NCI-H2107 treated with DMSO at 0.1 percent for 48 hours (cell line): ENCODE measurements at regions not wholly inside any gene's neighbourhood (a gene's known extent, or its start where the extent isn't known, plus 50 kb on each side); places are given as distances from the start of the nearest gene placed in this dataset.
A peak's percentile ranks its signal among the peaks of the same experiment; 100 is the strongest.
"Not testable (repeated sequence)": the region's sequence is repeated elsewhere in the genome, so short reads cannot be mapped to it uniquely, and the experiment has no call there.

ENCODE experiments used
- DNase-seq: peaks from one replicate; lab custom pipeline; 2025; ENCODE audit not compliant: unreplicated experiment; lab: John Stamatoyannopoulos, UW

DNA sequence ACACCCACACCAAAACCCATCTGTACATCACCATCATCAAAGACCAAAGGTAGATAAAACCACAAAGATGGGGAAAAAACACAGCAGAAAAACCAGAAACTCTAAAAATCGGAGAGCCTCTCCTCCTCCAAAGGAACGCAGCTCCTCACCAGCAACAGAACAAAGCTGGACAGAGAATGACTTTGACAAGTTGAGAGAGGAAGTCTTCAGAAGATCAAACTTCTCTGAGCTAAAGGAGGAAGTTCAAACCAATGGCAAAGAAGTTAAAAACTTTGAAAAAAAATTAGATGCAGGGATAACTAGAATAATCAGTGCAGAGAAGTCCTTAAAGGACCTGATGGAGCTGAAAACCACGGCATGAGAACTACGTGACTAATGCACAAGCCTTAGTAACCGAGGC lies 247.5 kb upstream of the ERBB4 start:
- DNase-seq: not testable (repeated sequence)

DNA sequence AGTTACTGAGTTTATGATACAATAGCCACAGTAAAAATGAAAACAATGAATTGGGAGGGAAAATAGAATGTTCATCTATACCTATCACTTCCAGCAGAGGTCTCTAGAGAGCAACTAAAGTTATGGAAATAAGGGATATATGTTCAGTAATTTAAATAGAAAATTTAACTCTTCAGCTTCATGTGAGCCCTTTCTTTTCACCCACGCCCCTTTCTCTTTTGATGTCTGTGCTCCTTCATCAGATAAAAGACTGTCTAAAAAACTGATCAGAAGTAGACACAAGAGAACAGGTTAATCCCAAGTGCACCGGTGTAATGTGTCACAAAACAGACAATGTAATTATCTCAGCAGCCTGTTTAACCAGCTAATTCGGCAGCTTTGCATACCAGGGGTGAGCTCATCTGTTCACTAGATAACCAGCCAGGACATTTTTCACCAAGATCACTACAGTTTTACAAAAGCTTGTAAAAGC lies 238.5 kb upstream of the ERBB4 start:
- peak; percentile 14 for DNase-seq

DNA sequence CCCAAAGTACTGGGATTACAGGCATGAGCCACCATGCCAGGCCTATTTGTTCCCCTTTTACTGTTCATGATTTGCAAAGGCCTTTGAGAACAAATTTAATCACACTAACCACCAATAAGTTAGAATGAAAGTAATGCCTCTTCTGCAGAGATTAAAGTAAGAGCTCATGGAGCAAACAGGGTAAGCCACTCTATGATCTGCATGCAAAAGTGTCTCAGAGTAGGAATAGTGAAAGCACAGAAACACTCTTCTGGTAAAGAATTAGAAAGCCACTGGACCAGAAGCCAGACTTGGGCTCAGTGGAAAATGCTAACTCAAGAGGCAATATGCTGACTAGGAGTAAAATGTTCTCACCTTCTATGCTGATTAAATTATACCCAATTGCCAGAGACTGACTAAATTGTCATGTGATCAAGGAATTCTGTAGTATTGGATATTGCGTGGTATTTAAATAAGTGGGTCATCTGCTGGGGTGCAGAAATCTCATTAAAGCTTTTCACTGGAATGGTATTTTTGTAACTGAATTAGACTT lies 235.3 kb upstream of the ERBB4 start:
- DNase-seq: no peak

DNA sequence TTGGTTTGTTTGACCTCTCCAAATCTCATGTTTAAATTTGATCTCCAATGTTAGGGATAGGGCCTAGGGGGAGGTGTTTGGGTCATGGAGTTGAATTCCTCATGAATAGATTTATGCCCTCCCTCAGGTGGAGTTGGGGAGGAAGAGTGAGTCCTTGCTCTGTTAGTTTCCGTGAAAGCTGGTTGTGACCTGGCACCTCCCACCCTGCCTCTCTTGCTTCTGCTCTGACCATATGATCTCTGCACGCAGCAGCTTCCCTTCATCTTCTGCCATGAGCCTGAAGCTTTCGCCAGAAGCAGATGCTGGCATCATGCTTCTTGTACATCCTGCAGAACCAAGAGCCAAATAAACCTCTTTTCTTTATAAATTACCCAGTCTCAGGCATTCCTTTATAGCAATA lies 231.6 kb upstream of the ERBB4 start:
- DNase-seq: no peak

DNA sequence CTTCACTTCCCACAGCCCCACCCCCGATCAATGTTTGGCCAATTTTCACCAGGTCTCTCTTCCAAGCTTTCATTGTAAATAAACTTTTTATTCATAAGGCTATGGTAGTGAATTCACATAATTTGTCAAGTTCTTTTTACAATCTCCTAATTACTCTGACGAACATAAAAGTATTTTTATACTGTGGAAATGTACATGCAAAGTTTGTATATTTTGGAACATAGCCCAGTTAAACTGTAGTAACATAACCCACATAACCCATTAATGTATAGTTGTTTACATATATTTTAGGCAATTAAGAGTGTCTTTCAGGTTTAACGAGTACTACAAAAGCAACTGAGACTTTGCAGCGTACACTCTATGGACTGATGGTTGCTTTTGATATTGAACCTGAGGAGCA lies 228.3 kb upstream of the ERBB4 start:
- peak; percentile 59 for DNase-seq

DNA sequence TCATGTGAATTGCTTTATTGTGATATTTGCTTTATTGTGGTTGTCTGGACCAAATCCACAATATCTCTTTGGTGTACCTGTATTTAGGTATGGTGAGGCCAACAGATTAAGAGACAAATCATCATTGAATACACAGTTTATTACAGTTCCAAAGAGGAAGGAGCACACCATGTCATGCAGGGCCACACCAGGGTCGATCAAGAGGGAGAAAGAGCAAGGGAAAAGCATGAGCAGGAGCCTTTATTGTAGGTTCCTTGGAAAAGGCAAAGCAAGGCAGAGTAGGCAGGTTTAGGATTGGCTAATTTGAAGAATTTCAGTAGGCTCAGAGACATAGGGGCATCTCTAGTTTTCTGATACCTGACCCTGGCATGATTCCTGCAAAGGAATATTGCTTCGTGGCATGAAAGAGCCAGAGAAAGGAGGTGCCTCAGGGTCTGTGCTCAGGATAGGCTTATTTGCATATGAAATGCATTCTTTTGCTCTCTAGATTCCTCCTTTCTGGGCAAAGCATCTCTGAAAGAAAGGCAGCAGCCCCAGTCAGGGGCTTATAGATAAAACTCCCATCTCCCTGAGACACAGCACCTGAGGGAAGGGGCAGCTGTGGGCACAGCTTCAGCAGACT lies 214.2 kb upstream of the ERBB4 start:
- no peak for DNase-seq

DNA sequence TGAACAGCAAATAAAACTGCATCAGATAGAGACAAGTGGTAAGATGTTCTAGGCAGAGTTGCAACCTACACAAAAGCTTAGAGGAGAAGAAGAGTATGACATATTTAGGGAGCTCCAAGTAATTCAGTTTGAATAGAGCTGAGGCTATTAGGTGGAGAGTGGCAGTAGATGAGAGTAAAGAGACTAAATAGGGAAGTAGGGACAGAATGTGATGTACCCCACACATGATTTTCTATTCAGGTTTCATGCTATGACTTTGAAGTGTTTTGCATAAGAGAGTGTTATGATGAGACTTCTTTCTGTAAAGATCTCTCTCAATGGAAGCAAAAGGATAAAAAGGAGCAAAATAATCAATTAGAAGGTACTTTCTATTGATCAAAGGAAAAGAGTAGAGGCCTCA lies 206.8 kb upstream of the ERBB4 start:
- DNase-seq: no peak

DNA sequence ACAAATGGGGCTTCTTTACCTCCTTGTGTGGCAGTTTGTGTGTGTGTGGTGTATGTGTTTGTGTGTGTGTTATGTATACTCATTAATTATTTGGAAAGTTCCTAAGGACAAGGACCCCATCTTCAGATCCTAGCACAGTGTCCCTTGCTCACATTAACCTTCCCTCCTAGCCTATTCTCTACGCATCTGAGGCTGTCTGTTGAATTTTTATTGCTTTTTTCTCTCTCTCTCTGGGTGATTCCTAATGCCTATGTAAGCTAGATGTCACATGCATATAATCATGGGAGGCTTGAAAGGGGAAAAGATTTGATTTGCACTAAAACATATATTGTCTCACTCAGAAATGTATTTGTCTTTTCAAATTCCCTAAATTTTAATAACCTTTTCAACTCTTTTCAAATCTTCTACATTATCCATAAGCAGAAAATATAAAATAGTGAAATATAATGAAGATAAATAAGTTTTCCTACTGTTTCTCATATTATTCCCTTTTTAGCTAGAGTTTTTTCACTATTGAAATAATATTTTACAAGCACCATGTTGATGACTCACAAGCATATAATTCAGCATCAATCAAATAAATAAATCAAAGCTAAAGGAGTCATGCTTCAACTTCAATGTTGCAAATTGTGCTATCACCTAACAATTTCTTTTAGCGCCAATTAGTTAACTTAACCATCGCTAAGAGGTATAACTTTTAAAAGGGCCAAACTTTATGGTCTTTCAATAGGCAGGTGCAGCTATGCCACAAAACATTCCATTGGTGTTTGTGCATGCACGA lies 199.0 kb upstream of the ERBB4 start:
- DNase-seq: no peak

DNA sequence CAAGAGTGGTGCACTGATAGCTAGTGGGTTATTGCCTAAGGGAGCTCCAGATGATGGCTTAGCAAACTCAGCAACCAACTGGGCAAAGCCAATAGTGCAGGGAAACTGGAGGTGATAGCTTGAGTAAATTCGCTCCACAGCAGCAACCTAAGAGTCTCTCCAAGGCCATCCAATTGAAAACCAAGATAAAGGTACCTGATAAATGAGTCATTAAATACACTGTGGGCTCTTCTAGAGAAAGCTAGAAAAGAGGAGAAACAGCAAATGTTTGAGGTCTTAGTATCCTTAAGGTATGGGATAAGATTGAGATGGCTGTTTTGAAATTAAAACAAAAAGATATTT lies 197.8 kb upstream of the ERBB4 start:
- DNase-seq: no peak

DNA sequence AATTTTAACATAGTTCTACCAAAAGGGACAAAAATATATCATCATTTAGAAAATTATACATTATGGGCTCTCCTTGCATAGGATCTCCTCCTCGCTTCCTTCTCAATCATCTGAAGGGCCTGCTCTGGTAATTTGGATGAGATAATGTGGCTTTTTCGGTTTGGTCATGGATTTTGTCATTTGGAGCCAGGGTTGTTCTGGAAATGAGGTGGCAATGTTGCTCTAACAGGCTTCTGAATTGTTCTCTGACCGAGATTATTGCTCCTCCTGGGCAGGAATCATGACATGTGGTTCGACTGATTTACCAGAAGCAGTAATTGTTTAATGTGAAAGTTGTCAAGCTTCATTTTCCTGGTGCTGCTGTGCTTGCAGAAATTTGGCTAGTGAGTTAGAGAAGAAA lies 194.7 kb upstream of the ERBB4 start:
- no peak for DNase-seq

DNA sequence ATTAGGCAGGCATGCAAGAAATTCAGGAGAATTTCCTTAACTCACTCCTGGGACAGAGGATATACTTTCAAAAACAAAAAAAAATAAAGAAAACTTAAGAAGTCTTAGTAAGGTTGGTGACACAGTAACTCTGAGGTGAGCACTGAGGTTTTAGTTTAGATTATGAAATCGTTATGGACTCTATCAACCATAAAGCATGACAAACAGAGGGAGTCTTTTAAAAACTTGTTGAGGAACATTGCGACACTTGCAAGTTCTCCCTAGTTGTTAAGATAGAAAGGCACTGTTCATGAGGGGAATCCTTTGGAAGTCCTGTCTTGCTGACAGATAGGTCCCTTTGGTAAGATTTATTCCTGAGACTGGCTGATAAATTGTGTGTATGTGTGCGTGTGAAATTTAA lies 194.3 kb upstream of the ERBB4 start:
- DNase-seq: no peak

DNA sequence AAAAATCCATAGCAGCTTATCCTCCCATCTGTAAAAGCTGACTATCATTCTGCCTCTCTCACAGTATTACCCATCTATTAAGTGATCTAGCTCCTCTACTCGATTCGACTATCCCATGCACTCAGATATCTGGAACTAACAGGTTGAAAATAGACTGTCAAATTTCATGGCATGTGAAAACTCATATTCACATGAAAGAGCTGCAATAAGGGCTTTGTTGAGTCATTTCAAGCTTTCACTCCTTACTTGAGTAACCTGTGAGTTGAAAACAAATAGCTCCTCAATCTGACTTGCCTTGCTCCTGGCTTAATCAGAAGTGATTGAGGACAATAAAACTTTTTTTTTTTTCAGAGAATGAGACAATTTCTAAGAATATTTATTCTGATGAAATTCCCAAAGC lies 192.4 kb upstream of the ERBB4 start:
- no peak for DNase-seq

DNA sequence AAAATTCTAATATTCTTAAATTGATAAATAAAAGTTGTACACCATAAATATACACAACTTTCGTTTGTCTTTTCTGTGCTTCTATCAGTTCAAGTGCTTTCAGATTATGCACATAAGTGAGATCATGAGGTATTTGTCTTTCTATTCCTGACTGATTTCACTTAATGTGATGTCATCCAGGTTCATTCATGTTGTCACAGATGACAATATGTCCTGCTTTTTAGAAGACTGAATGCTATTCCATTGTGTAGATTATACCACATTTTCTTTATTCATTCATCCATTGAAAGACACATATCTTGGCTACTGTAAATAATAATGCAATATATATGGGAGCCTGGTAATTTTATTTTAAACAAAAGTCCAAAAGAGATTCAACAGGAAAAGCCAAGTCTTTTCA lies 190.1 kb upstream of the ERBB4 start:
- no peak for DNase-seq

DNA sequence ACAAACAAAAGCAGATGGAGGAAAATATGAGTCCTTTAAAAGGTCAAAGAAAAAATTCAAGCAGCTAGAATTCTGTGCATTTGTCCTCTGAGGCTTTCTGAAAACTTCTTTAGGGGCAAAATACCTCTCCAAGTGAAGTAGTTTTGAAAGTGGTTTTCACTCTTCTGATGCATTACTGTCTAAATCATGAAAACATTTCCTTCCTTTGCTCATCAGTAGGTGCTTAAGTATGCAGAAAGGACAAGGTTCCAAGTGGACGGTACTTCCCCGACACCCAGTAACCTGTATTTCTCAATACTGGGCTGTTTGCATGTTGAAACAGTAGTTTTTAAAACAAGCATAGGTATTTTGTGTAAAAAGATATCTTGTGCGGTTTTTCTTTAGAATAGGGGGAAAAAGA lies 189.1 kb upstream of the ERBB4 start:
- no peak for DNase-seq

DNA sequence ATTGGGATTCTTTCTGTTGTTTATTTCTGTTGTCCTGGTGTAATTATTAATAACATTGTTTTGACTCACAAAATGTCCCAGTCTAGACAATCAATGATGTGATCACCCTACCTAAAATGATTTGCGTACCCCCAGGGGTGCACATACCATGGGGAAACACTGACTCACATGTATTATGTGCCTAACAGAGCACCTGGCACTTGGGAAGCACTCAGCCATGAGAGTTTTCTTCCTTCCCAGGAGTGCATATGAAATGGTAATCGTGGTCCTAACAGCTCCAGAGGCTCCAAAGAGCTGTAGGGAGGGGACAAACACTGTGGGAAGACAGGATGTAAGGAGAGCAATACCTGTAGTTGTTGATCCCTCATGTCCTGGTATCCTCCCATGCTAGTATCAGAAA lies 187.8 kb upstream of the ERBB4 start:
- DNase-seq: peak; percentile 66

DNA sequence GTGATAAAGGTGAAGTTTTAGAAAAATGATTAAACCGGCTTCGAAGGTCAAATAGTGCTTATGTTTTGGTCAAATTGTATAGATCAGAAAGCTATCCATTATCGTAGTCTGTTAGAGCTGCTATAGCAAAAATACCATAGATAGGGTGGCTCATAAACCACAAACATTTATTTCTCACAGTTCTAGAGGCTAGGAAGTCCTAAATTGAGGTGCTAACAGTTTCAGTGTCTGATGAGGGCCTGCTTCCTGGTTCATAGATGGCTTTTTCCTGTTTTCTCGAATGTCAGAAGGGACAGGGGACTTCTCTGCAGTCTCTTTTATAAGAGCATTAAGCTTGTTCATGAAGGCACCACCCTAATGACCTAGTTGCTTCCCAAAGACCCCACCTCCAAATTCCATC lies 186.6 kb upstream of the ERBB4 start:
- DNase-seq: no peak

DNA sequence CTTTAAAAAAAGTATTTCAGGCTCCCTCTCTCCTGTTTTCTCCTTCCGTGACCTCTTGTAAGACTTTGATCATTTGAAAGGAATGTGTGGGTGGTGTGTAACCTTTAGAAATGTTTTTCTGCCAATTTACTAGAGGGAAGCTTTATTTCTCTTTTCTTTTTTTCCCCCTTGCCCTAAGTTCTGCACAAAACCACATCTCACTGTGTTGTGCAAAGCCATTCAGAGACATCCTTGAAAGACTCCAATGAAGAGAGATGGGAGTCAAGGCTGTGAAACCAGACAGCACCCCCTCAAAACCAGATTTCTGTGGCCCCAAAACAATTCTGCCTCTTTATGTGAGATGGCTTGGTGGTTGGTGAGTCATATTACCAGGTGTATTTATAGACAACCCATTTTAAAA lies 184.6 kb upstream of the ERBB4 start:
- DNase-seq: no peak

DNA sequence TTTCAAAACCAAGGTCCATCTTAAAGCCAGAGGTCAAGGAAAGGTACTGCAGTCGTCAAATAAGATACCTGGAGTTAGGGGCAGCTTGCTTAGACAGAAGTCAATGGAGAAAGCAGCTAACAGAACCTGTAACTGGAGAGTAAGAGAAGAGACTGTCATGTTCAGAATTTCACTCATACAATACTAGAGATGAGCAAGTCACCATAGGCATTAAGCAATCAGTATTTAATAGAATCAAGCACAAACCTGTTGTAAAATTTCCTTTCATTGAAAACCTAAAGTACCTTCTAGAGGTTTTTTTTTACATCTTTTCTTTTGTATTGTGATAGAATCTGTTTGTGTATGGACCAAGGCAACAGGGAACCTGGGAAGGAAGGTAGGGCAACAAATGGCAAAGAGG lies 183.4 kb upstream of the ERBB4 start:
- DNase-seq: no peak

DNA sequence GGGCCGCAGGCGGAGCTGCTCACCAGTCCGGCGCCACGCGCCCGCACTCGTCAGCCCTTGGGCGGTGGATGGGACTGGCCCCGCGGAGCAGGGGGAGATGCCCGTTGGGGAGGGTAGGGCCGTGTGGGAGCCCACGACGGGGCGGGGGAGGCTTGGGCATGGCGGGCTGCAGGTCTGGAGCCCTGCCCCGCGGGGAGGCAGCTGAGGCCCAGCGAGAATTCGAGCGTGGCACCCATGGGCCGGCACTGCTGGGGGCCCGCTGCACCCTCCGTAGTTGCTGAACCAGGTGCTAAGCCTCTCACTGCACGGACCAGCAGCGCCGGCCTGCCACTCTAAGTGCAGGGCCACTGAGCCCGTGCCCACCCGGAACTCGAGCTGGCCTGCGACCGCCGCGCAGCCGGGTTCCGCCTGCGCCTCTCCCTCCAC lies 182.4 kb upstream of the ERBB4 start:
- DNase-seq: no peak

DNA sequence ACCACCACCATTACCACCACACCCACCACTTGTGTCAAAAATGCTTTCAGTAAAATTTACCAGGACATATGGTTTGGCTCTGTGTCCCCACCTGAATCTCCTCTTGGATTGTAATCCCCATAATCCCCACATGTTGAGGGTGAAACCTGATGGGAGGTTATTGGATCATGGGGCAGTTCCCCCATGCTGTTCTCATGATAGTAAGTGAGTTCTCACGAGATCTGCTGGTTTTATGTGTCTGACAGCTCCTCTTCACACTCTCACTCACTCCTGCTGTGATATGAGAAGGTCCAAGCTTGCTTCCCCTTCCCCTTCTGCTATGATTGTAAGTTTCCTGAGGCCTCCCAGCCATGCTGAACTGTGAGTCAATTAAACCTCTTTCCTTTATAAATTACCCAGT lies 176.8 kb upstream of the ERBB4 start:
- DNase-seq: not testable (repeated sequence)

DNA sequence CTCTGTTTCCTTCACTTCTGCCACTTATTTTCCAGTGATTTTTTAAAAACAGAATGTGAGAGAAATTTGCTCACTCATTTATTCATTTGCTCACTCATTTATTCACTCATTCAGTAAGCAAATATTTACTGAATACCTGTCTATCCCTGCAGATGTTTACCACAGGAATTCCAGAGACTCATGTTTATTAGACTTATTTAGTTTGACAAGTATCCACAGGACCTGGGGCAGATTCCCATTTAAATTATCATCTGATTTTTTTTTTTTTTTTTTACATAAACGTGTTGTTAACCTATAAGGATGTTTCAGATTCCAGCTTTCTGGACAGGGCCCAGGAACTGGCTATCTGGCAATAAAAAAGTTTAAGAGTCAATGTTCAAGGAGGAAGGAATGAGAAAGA lies 175.1 kb upstream of the ERBB4 start:
- DNase-seq: no peak

DNA sequence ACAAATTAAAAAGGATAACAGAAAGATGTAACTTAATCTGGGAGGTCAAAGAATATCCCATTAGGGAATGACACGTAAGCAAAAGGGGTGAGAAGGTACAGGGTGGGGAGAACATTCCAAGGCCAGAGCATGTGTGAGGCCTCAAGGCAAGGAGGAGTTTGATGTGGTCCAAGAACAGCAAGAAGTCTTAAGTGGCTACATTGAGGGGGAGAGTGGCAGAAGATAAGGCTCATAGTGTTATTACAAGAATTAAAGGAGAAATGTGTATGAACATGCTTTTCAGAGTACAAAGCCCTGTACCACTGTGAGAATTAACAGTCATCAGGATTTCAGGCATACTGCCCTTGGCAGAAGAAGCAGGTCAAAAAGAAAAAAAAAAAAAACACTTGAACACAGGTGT lies 174.4 kb upstream of the ERBB4 start:
- no peak for DNase-seq

DNA sequence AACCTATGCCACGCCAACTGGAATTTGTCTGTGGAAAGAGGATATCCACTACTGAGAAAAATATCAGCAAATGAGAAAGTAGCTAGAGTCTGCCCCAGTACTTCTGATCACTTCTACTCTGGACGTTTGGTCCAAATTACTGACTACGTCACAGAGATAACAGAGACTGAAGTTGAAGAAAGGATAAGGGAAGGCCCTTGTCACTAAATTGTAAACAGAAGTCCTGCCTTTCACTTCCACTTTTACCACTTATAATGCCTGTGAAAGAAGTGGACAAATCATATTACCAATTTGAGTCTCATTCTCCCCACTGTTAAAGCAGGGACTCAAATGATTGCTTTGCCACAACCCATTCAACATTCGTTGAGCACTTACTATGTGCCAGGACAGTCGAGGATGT lies 173.9 kb upstream of the ERBB4 start:
- no peak for DNase-seq
